Adrenal gland (tissue), 9 donors: ENCODE measurements at regions not wholly inside any gene's neighbourhood (a gene's known extent, or its start where the extent isn't known, plus 50 kb on each side); places are given as distances from the start of the nearest gene placed in this dataset.

Source experiments
- DNase-seq, 7 donors: peaks; one replicate each; pipeline ENCODE4 v3.0.0-alpha.2; 2019 to 2020
- H3K27ac ChIP-seq, 5 donors: fragments of 200-600 bp; sonication (generic) in 4 of 5; 1 replicate in 3 of 5; 2 replicates in 2 of 5; pipeline versions ENCODE4 v1.5.1 to v1.8.0; 2016 to 2020; ENCODE audit warnings: mild to moderate bottlenecking in 1 of 5
- H3K27me3 ChIP-seq: fragments of 200-600 bp; 2 replicates; pipeline ENCODE4 v1.8.0; 2021
- H3K36me3 ChIP-seq, 2 donors: fragments of 200-600 bp; replicated peaks in 1 of 2; 1 replicate in 1 of 2; 2 replicates in 1 of 2; pipeline versions ENCODE4 v1.5.1 to v1.8.0; 2018 to 2022
- H3K4me1 ChIP-seq, 2 donors: fragments of 200-600 bp; replicated peaks in 1 of 2; 1 replicate in 1 of 2; 2 replicates in 1 of 2; pipeline versions ENCODE4 v1.5.1 to v1.8.0; 2018 to 2021
- H3K4me3 ChIP-seq, 4 donors: fragments of 200-600 bp; sonication (generic) in 3 of 4; one replicate each; pipeline ENCODE4 v1.5.1; 2016 to 2018
- H3K9me3 ChIP-seq, 3 donors: fragments of 200-600 bp; sonication (generic) in 1 of 3; replicated peaks in 1 of 3; 1 replicate in 2 of 3; 2 replicates in 1 of 3; pipeline versions ENCODE4 v1.5.1 to v1.8.0; 2016 to 2021
- CTCF ChIP-seq, 6 experiments: fragments of 450-650 bp in 4 of 6; fragments of 200-600 bp in 2 of 6; sonication (generic) in 1 of 6; IDR thresholded peaks; 1 replicate in 5 of 6; 2 replicates in 1 of 6; pipeline versions ENCODE4 v1.5.1 to v1.8.0; 2016 to 2021; ENCODE audit warnings: antibody characterized with exemption in 6 of 6, mild to moderate bottlenecking in 2 of 6, moderate library complexity in 1 of 6
- POLR2A ChIP-seq, 2 donors: fragments of 450-650 bp; IDR thresholded peaks; one replicate each; pipeline ENCODE4 v1.6.1; 2017; ENCODE audit warnings: antibody characterized with exemption in 2 of 2, mild to moderate bottlenecking in 2 of 2, moderate library complexity in 1 of 2
- WGBS, 4 donors: extraction: QIAGEN DNeasy Blood & Tissue Kit in 2 of 4; methylation state at CpG; one replicate each; pipeline versions ENCODE4 v1.1.5 to v1.1.7; 2013 to 2017; 5-methylcytosine and 5-hydroxymethylcytosine counted together
- intact Hi-C, 2 donors: fragments of 100-400 bp; cut with DNase I; formaldehyde crosslinking; loops; one replicate each; pipeline versions ENCODE4 v1.14.1 to v1.15.0; 2022 to 2023
- donor health status: healthy with polysubstance abuse.
- donor health status: Bipolar disorder and iron deficiency.
- donor health status: DM: yes; HTN: yes; CAD: no.
- donor health status: DM: no; HTN: no; CAD: no.
- donor health status: DM: no; HTN: no; CAD: no.

GRCh38 chr4:15348695-15349094 lies 79.1 kb upstream of the C1QTNF7 start:
- Histone ChIP-seq H3K4me1 (no peaks in the 10 kb centered on the region), H3K4me3 (no peak overlapping the region)
- TF ChIP-seq CTCF (IDR thresholded peaks at IDR 0.05) (no peak), POLR2A (IDR thresholded peaks at IDR 0.05) (no peak)

GRCh38 chr4:15349531-15349935 lies 78.3 kb upstream of the C1QTNF7 start:
- 45 to 57% (median 56%) methylated on average over 3 of the region's 3 CpGs for WGBS, 4 donors
- intact Hi-C loops = no loop called here
- no peak for DNase-seq

More at GRCh38 chr4:15348695-15349094, 79.1 kb upstream of the C1QTNF7 start:
- intact Hi-C loops = no loop called here
- WGBS, 4 donors = 88 to 100% (median 92%) methylated on average over 1 of the region's 1 CpG
- Histone ChIP-seq H3K27ac (no peak overlapping the region), H3K36me3 (no peaks in the 10 kb centered on the region), H3K9me3 (no peaks in the 10 kb centered on the region), H3K27me3 (no peaks in the 10 kb centered on the region)
- DNase-seq = no peak

GRCh38 chr4:15349965-15350364 lies 77.9 kb upstream of the C1QTNF7 start:
- Histone ChIP-seq H3K4me3 (no peak overlapping the region), H3K27me3 (no peaks in the 10 kb centered on the region), H3K9me3 (no peaks in the 10 kb centered on the region), H3K4me1 (no peaks in the 10 kb centered on the region), H3K36me3 (no peaks in the 10 kb centered on the region), H3K27ac (no peak overlapping the region)
- DNase-seq = no peak
- WGBS, 4 donors = 89 to 100% (median 91%) methylated on average over 1 of the region's 1 CpG
- intact Hi-C loops = no loop called here
- TF ChIP-seq POLR2A (IDR thresholded peaks at IDR 0.05) = no peak
- TF ChIP-seq CTCF (IDR thresholded peaks at IDR 0.05) = no peak

More at GRCh38 chr4:15349531-15349935, 78.3 kb upstream of the C1QTNF7 start:
- H3K4me1 ChIP-seq = no peaks in the 10 kb centered on the region
- H3K9me3 ChIP-seq = no peaks in the 10 kb centered on the region
- no peaks in the 10 kb centered on the region for H3K36me3 ChIP-seq
- TF ChIP-seq POLR2A (IDR thresholded peaks at IDR 0.05) = no peak
- no peak for TF ChIP-seq CTCF (IDR thresholded peaks at IDR 0.05)
- H3K4me3 ChIP-seq = no peak overlapping the region
- no peak overlapping the region for H3K27ac ChIP-seq
- H3K27me3 ChIP-seq = no peaks in the 10 kb centered on the region

- no peak for DNase-seq
- Histone ChIP-seq H3K4me1 (no peaks in the 10 kb centered on the region), H3K4me3 (no peak overlapping the region), H3K27ac (no peak overlapping the region), H3K27me3 (no peaks in the 10 kb centered on the region), H3K9me3 (no peaks in the 10 kb centered on the region), H3K36me3 (no peaks in the 10 kb centered on the region)
- 71 to 77% (median 74%) methylated on average over 2 of the region's 2 CpGs for WGBS, 4 donors
- intact Hi-C loops = no loop called here
- no peak for TF ChIP-seq POLR2A (IDR thresholded peaks at IDR 0.05)
- no peak for TF ChIP-seq CTCF (IDR thresholded peaks at IDR 0.05)
These were observed 75.3 kb upstream of the C1QTNF7 start for GRCh38 chr4:15352524-15352923.
